CD4-positive, CD25-positive, alpha-beta regulatory T cell (primary cell): ENCODE measurements at regions not wholly inside any gene's neighbourhood (a gene's known extent, or its start where the extent isn't known, plus 50 kb on each side); places are given as distances from the start of the nearest gene placed in this dataset.
A peak's percentile ranks its signal among the peaks of the same experiment; 100 is the strongest.

Experiments used
- ATAC-seq, 2 donors: fragments of 150-1000 bp; cut with Tn5 transposase; one replicate each; pipeline ENCODE4 v1.10.0; 2021; ENCODE audit warnings: low read depth in 2 of 2, moderate number of reproducible peaks in 2 of 2, moderate library complexity in 1 of 2
- DNase-seq, 3 donors: peaks; one replicate each; pipeline versions ENCODE4 v3.0.0 to v3.0.0-alpha.2; 2012 to 2022; ENCODE audit warnings: mixed read lengths in 1 of 3
- H3K27ac ChIP-seq: one replicate; pipeline ENCODE4 v1.7.0; 2013; ENCODE audit warnings: mild to moderate bottlenecking, low read length; ENCODE audit not compliant: insufficient read depth, poor library complexity, severe bottlenecking
- H3K27me3 ChIP-seq: one replicate; pipeline ENCODE4 v1.7.0; 2013; ENCODE audit warnings: low read length; ENCODE audit not compliant: control insufficient read depth, insufficient read depth
- H3K36me3 ChIP-seq: one replicate; pipeline ENCODE4 v1.7.0; 2013; ENCODE audit warnings: mild to moderate bottlenecking, low read length, moderate library complexity; ENCODE audit not compliant: control insufficient read depth, insufficient read depth
- H3K4me1 ChIP-seq: 2 replicates; pipeline ENCODE4 v1.7.0; 2013; ENCODE audit warnings: mild to moderate bottlenecking, low read length; ENCODE audit not compliant: insufficient read depth, control insufficient read depth, poor library complexity, severe bottlenecking
- H3K4me3 ChIP-seq: one replicate; pipeline ENCODE4 v1.7.0; 2013; ENCODE audit warnings: low read depth, mild to moderate bottlenecking, low read length, moderate library complexity
- H3K9me3 ChIP-seq, 2 experiments: 1 replicate in 1 of 2; 2 replicates in 1 of 2; pipeline ENCODE4 v1.7.0; 2013; ENCODE audit warnings: low read length in 2 of 2, mild to moderate bottlenecking in 1 of 2, moderate library complexity in 1 of 2; ENCODE audit not compliant: control insufficient read depth in 2 of 2
- H3K27ac Mint-ChIP-seq, 3 donors: one replicate each; pipeline ENCODE4 v1.8.0; 2020 to 2022; ENCODE audit warnings: mild to moderate bottlenecking in 3 of 3, mixed read lengths in 3 of 3, moderate library complexity in 2 of 3
- H3K27me3 Mint-ChIP-seq: one replicate; pipeline ENCODE4 v1.8.0; 2022; ENCODE audit warnings: mild to moderate bottlenecking, mixed read lengths
- H3K36me3 Mint-ChIP-seq: one replicate; pipeline ENCODE4 v1.8.0; 2020; ENCODE audit warnings: mixed read lengths
- H3K4me1 Mint-ChIP-seq, 4 donors: one replicate each; pipeline ENCODE4 v1.8.0; 2020 to 2022; ENCODE audit warnings: mixed read lengths in 4 of 4, mild to moderate bottlenecking in 1 of 4
- H3K4me3 Mint-ChIP-seq, 4 donors: one replicate each; pipeline ENCODE4 v1.8.0; 2020 to 2022; ENCODE audit warnings: mild to moderate bottlenecking in 4 of 4, mixed read lengths in 4 of 4, moderate library complexity in 3 of 4
- H3K9me3 Mint-ChIP-seq, 7 donors: one replicate each; pipeline ENCODE4 v1.8.0; 2020 to 2022; ENCODE audit warnings: mixed read lengths in 7 of 7, mild to moderate bottlenecking in 3 of 7, moderate library complexity in 2 of 7

DNA sequence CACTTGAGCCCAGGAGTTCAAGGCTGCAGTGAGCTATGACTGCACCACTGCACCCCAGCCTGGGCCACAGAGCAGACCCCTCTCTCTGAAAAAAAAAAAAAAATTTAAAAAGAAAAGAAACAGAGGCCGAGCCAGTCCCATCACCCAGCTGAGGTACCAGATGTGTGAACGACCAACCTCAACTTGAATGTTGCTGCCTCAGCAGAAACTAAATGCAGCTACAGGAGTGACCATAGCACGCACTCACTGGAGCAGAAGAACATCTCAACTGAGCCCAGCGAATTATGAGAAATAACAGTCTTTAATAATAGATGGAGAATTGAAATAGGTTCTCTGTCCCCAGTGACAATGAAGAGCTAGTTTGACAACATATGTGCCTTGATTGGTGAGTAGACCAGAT, 53.1 kb upstream of the ST8SIA6 start:
- Mint-ChIP-seq H3K27ac (peak overlapping the region in 2 of 3 donors; percentile 37 to 86), H3K36me3 (peaks cover 3% of the 10 kb centered on the region), H3K9me3 (peaks cover 0 to 9% (median 2%) of the 10 kb centered on the region in 7 donors), H3K4me3 (peak overlapping the region in 1 of 4 donors; percentile 11), H3K27me3 (no peaks in the 10 kb centered on the region), H3K4me1 (peaks cover 26 to 81% (median 58%) of the 10 kb centered on the region in 4 donors)
- Histone ChIP-seq H3K9me3 (no peaks in the 10 kb centered on the region), H3K27ac (no peak overlapping the region), H3K27me3 (no peaks in the 10 kb centered on the region), H3K36me3 (no peaks in the 10 kb centered on the region), H3K4me1 (peaks cover 57% of the 10 kb centered on the region), H3K4me3 (no peak overlapping the region)
- DNase-seq (no peak), ATAC-seq (no peak)

DNA sequence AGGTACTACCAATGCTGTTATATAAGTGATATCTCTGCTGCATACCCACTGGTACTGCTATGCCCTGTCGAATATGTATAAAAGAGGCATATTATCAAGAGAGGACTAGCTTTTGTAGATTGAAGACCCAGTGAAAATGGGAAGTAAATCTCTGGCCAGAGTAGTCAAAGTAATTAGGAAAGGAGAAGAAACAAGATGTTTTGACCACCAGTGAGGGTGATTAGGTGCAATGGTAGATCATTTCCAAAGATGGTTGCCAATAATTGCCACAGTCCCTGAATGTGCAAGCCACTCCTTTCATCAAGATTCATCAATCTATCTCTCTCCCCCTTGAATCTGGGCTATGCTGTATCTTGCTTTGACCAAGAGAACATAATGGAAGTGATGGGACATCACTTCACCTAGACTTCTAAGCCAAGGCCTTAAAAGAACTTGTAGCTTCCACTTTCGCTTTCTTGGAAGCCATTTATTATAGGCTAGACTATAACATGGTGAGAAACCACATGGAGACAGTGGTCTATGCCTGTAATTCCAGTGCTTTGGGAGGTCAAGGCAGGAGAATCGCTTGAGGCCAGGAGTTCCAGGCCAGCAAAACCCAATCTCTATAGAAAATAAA, 52.6 kb upstream of the ST8SIA6 start:
- Histone ChIP-seq H3K27me3 (no peaks in the 10 kb centered on the region), H3K4me3 (peak overlapping the region; percentile 68), H3K9me3 (no peaks in the 10 kb centered on the region), H3K36me3 (no peaks in the 10 kb centered on the region), H3K4me1 (peaks cover 52% of the 10 kb centered on the region), H3K27ac (peak overlapping the region; percentile 52)
- peaks cover 0 to 9% (median 2%) of the 10 kb centered on the region in 7 donors for H3K9me3 Mint-ChIP-seq
- ATAC-seq (peak; percentile 10 to 26), DNase-seq (peak in 1 of 3 donors; percentile 59)
- peaks cover 1% of the 10 kb centered on the region for H3K27me3 Mint-ChIP-seq
- peak overlapping the region; percentile 52 to 71 (median 64) for H3K4me3 Mint-ChIP-seq
- H3K27ac Mint-ChIP-seq: peak overlapping the region; percentile 72 to 97 (median 81)
- peaks cover 21 to 76% (median 52%) of the 10 kb centered on the region in 4 donors for H3K4me1 Mint-ChIP-seq
- H3K36me3 Mint-ChIP-seq: peaks cover 4% of the 10 kb centered on the region

DNA sequence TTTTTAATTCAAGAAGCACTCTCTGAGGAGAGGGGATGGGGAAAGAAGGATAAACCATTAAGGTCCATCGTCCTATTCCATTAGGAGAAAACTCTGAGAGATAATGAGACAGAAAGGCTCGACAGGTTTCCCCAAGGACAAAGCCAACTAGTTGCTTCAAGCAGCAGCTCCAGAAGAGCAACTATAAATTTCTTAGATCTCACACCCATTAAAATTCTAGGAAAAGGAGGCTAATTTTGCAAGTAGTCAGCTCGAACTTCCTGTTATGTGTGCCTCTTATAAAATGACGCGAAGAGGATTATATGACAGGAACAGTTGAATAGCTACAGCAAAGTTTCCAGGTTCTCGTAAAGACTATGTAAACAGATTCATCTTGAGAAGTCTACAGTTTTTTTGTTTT, 52.0 kb upstream of the ST8SIA6 start:
- Histone ChIP-seq H3K4me3 (peak overlapping the region; percentile 68), H3K9me3 (no peaks in the 10 kb centered on the region), H3K27ac (peak overlapping the region; percentile 52), H3K4me1 (peaks cover 48% of the 10 kb centered on the region), H3K36me3 (no peaks in the 10 kb centered on the region), H3K27me3 (no peaks in the 10 kb centered on the region)
- peak; percentile 51 to 56 for ATAC-seq
- DNase-seq: peak in 1 of 3 donors; percentile 83
- Mint-ChIP-seq H3K36me3 (peaks cover 7% of the 10 kb centered on the region), H3K27me3 (peaks cover 6% of the 10 kb centered on the region), H3K4me3 (peak overlapping the region; percentile 52 to 71 (median 64)), H3K9me3 (peaks cover 0 to 9% (median 2%) of the 10 kb centered on the region in 7 donors), H3K27ac (peak overlapping the region; percentile 72 to 97 (median 78)), H3K4me1 (peaks cover 21 to 70% (median 48%) of the 10 kb centered on the region in 4 donors)

DNA sequence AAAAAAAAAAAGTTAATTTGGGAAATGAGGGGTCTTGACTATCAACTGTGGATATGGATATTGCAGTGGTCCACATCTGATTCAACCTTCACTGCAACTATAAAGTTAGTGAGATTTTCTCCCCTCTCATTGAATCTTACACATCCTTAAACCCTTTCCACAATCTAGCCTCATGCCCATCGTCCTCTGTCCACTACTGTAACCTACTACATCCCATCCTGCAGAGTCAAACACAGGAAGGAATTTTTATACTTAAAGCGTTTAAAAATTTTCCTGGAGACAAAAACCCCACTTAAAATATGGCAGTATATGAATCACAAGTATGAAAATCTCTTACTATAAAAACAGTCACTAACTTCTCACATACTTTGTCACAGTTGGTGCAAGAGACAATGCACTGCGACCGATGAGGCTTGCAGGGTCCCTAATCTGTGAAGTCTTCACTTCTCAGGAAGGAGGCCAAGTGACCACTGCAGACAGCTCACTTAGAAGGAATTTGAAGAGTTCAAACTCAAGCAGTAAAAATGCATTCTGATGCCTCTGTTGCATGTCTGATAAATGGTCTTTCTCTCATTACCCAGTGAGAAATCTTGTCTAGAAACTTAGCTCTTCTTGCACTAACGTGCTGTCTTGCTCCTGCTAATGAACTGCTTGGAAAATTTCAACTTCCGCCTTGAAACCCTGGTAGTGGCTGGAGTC, 50.3 kb upstream of the ST8SIA6 start:
- H3K36me3 ChIP-seq: no peaks in the 10 kb centered on the region
- DNase-seq (no peak), ATAC-seq (no peak)
- peak overlapping the region; percentile 56 to 72 (median 68) for H3K27ac Mint-ChIP-seq
- H3K9me3 ChIP-seq: no peaks in the 10 kb centered on the region
- H3K4me1 ChIP-seq: peaks cover 35% of the 10 kb centered on the region
- no peaks in the 10 kb centered on the region for H3K27me3 ChIP-seq
- no peak overlapping the region for H3K4me3 ChIP-seq
- peaks cover 13 to 53% (median 35%) of the 10 kb centered on the region in 4 donors for H3K4me1 Mint-ChIP-seq
- peaks cover 6% of the 10 kb centered on the region for H3K27me3 Mint-ChIP-seq
- H3K27ac ChIP-seq: no peak overlapping the region
- H3K36me3 Mint-ChIP-seq: peaks cover 7% of the 10 kb centered on the region
- H3K9me3 Mint-ChIP-seq: peaks cover 0 to 9% (median 2%) of the 10 kb centered on the region in 7 donors
- H3K4me3 Mint-ChIP-seq: peak overlapping the region in 3 of 4 donors; percentile 7 to 44 (median 36)
